GM21381 (cell line): ENCODE measurements at regions not wholly inside any gene's neighbourhood (a gene's known extent, or its start where the extent isn't known, plus 50 kb on each side); places are given as distances from the start of the nearest gene placed in this dataset.
"Not testable (repeated sequence)": the region's sequence is repeated elsewhere in the genome, so short reads cannot be mapped to it uniquely, and the experiment has no call there.

Source experiments
- ATAC-seq: cut with Tn5 transposase; IDR thresholded peaks from one replicate; pipeline ENCODE4 v1.9.1; 2021; ENCODE audit warnings: mild to moderate bottlenecking, moderate library complexity; ENCODE audit not compliant: unreplicated experiment

DNA sequence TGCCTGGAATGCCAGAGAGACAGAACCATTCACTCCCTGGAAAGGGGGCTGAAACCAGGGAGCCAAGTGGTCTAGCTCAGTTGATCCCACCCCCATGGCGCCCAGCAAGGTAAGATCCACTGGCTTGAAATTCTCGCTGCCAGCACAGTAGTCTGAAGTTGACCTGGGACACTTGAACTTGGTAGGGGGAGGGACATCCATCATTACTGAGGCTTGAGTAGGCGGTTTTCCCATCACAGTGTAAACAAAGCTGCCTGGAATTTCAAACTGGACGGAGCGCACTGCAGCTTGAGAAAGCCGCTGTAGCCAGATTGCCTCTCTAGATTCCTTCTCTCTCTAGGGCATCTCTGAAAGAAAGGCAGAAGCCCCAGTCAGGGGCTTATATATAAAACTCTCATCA, 310.7 kb upstream of the DPPA4 start:
- ATAC-seq: no peak

- ATAC-seq: no peak
These were observed 318.9 kb upstream of the DPPA4 start for GRCh38 chr3:109656225-109656624.

GRCh38 chr3:109678600-109678999, 341.3 kb upstream of the DPPA4 start:
- ATAC-seq: no peak

- ATAC-seq: no peak
These were observed 342.3 kb upstream of the DPPA4 start for GRCh38 chr3:109679664-109680063.

DNA sequence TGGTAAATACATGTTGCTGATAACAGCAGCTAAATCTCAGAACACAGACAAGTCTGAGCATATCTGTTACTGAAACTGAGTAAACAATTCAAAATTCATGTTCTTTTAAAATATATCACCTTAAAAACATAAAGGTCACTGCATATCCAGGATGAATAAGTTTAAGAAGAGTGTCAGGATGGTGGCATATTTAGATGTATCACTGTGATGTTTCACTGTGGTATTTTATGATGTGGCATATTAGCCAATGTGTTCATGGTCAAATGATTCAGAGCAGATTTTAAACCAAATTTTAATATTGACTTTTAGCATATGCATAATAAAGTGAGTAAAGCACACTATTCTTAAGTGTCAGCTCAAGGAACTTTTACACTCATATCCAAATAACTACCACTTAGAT, 346.4 kb upstream of the DPPA4 start:
- ATAC-seq: no peak

- ATAC-seq: no peak
These were observed 348.0 kb upstream of the DPPA4 start for GRCh38 chr3:109685084-109686079.

GRCh38 chr3:109687626-109688025, 350.3 kb upstream of the DPPA4 start:
- no peak for ATAC-seq

GRCh38 chr3:109696932-109697331, 359.6 kb upstream of the DPPA4 start:
- no peak for ATAC-seq

- peak; percentile 55 for ATAC-seq
These were observed 364.9 kb upstream of the DPPA4 start for GRCh38 chr3:109702252-109702651.

- no peak for ATAC-seq
These were observed 365.6 kb upstream of the DPPA4 start for GRCh38 chr3:109702976-109703375.

DNA sequence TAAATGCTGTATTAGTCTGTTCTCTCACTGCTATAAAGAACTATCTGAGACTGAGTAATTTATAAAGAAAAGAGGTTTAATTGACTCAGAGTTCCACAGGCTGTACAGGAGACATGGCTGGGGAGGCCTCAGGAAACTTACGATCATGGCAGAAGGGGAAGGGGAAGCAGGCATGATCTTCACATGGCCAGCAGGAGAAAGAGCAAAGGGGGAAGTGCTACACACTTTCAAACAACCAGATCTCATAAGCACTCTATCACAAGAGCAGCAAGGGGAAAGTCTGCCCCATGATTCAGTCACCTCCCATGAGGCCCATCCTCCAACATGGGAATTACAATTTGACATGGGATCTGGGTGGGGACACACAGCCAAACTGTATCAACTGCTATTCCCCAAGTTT, 367.8 kb upstream of the DPPA4 start:
- ATAC-seq: not testable (repeated sequence)

GRCh38 chr3:109707617-109708016, 370.3 kb upstream of the DPPA4 start:
- ATAC-seq: no peak

DNA sequence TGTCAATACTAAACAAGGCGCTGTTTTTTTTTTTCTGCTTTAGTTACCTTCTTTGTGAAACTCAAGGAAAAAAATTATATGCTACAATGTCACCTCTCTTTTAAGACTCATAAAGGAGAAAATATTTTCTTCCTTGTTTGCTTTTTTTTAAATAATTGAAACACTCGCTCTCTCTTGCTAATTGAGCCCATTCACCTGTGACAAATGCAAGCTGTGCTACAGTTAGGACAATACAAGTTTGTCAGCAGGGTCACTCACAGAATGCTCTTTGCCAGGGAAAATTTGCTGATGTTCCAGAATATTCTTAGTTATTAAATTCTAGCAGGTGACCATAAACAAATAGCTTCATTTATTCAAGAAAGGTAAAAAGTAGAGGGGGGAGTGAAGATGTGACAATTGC, 375.9 kb upstream of the DPPA4 start:
- ATAC-seq: no peak

GRCh38 chr3:109715707-109716106, 378.4 kb upstream of the DPPA4 start:
- ATAC-seq: no peak

DNA sequence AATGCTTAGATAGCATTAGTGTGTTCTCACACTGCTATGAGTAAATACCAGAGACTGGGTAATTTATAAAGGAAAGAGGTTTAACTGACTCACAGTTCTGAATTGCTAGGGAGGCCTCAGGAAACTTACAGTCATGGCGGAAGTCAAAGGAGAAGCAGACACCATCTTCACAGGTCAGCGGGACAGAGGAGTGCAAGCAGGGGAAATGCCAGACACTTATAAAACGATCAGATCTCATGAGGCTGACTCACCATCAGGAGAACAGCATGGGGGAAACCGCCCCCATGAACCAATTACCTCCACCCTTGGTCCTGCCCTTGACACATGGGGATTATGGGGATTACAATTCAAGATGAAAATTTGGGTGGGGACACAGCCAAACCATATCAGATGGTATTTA, 381.5 kb upstream of the DPPA4 start:
- ATAC-seq: no peak

DNA sequence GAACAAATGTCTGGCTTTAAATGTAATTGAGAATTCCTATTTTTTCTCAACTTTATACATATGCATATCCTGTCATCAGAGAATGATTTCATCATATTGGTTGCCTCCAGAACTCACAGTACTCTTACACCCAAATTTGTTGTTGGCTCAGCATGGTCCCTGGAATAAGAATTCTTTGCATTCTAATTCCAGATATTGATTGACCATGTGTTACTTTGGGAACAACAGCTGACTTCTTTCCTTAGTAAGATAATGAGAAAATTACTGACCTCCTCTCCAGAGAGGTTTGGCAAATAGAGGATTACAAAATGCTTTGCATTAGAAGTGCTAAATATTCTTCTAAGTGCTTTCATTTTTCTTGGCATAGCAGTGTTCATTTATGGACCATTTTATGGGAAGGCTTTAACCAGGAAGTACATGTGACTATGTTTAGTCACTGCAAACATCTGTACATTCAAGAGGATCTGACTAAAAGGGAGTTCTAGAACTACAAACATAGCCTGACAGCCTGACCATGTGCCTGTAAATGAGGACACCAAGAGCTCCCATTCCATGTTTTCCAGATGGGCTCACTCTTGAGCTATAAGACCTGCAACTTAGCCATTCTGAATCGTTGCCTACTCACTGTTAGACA, 391.6 kb upstream of the DPPA4 start:
- no peak for ATAC-seq

DNA sequence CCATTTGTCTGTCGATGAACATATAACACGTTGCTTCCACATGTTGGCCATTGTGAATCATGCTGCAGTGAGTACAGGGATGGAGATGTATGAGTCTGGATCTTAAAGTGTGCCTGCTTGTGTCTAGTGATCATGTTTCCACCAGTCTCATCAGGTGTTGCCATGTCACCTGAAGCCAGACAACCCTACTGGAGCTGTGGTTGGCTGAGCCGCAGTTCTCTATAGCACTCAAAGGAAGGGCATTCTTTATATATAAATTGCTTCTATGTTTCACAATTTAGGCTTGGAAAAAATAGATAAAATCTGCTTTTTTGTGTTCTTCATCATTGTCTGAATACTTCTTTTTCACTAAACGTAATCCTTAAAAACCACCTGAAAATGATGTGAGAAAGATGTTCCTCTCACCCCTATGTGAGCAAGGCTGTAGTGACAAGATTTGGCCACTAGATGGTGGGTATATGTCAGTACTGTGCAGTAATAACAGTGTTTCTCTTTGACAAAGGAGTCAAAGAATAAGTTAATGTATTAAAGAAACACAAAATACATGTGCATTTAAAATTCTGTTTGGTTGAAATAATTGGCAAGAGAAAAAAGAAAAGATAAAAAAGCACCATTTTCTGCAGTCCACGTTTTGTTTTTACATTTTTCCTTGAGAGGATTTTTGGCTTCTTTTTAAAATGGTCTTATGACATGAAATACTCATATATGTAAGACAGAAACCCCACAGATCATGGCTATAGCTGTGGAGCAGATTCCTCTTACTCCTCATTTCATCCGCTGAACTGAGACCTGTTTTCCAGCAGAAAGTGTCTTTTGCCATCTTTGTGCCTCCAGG, 394.5 kb upstream of the DPPA4 start:
- peak; percentile 92 for ATAC-seq

DNA sequence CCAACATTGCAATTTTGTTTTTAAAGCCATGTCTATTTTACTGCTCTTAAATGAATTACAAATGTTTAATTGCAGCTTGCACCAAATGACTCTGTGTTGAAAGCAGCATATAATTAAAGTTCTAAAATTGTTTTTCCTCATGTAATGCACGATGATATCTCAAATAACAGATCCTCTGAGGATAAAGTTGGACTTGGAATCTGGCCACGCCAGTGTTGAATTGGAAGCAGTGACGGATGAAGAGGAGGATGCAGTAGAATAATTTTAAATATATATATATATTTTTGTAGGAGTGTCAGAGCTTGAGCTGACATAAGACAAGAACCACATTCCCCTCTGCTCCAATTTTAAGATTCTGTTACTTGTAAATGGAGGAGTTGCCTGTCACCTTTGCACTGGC, 406.6 kb upstream of the DPPA4 start:
- ATAC-seq: no peak

- ATAC-seq: no peak
These were observed 435.2 kb upstream of the DPPA4 start for GRCh38 chr3:109772520-109772919.

DNA sequence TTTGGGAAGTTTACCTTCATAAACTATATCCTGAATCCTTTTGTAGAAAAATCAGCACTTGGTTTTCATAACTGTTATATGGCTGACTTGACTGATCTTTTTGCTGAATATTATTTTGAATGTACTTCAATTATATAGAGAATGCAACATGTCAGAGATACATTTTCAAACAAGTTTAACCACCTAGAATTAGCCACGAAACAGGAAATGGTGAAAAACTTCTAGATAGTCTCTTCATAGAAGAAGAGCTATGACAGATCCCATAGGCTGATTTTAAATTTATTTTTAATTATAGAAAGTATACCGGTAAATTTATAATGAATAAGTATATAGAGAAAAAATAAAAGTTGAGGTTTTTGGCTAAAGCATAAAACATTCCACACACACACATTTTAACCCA, 436.8 kb upstream of the DPPA4 start:
- ATAC-seq: no peak

DNA sequence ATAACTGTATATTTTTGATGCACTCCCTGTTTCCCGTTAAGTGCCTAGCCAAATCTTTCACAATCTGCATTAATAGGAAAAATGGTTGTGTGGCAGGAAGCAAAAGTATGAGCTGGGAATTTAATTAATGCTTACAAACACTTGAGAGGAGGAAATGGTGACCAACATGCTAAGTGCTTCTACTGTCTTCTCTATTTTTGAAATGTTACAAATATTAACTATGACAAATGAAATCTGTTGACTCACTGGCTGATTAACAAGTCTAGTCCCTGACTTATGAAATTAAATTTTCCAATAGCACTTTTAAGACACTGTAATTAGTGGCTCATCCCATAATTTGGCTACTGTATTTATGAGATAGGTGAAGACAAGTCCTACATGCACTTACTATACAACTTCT, 446.9 kb upstream of the DPPA4 start:
- ATAC-seq: no peak
